ENCODE measurements at regions not wholly inside any gene's neighbourhood (a gene's known extent, or its start where the extent isn't known, plus 50 kb on each side); places are given as distances from the start of the nearest gene placed in this dataset.

DNA sequence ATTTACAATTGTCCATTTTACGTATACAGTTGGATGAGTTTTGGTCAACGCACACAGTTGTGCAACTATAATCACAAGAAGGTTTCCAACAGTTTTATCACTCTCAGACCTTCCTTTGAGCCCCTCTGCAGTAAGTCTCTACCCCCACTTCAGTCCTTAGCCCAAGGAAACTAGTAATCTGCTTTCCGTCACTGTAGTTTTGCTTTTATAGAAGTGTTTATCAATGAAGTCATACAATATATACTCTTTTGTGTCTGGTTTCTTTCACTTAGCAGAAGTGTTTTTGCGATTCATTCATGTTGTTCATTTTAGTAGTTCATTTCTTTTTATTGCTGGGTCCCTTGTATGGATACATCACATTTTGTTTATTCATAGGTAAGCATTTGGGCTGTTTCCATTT is 92.9 kb upstream of the PIP4K2A start:
- TF ChIP-seq, protein P1, sequence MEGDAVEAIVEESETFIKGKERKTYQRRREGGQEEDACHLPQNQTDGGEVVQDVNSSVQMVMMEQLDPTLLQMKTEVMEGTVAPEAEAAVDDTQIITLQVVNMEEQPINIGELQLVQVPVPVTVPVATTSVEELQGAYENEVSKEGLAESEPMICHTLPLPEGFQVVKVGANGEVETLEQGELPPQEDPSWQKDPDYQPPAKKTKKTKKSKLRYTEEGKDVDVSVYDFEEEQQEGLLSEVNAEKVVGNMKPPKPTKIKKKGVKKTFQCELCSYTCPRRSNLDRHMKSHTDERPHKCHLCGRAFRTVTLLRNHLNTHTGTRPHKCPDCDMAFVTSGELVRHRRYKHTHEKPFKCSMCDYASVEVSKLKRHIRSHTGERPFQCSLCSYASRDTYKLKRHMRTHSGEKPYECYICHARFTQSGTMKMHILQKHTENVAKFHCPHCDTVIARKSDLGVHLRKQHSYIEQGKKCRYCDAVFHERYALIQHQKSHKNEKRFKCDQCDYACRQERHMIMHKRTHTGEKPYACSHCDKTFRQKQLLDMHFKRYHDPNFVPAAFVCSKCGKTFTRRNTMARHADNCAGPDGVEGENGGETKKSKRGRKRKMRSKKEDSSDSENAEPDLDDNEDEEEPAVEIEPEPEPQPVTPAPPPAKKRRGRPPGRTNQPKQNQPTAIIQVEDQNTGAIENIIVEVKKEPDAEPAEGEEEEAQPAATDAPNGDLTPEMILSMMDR (IDR thresholded peaks at IDR 0.05): no peak
- no peak for TF ChIP-seq POLR2A (IDR thresholded peaks at IDR 0.05)
